ENCODE measurements at regions not wholly inside any gene's neighbourhood (a gene's known extent, or its start where the extent isn't known, plus 50 kb on each side); places are given as distances from the start of the nearest gene placed in this dataset.

DNA sequence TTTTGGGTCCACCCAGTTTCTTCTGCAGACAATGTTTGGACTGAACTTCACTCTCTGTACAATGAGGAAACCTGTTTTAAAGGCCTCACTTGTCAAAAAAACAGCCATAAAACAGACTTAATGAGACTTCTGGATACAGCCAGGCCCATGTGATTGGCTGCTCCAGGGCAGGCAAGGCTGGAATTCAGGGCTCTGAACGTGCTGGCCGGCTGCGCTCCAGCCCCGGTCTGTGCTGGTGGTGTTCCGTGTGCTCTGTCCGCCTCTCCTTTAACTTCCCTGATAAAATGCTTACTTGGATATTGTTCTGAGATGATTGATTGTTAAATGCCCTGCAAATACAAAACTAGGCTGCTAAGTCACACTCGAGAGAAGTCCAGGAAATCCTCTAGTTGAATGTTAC lies 131.2 kb upstream of the KLF4 start:
- DNase-seq, result no peak

DNA sequence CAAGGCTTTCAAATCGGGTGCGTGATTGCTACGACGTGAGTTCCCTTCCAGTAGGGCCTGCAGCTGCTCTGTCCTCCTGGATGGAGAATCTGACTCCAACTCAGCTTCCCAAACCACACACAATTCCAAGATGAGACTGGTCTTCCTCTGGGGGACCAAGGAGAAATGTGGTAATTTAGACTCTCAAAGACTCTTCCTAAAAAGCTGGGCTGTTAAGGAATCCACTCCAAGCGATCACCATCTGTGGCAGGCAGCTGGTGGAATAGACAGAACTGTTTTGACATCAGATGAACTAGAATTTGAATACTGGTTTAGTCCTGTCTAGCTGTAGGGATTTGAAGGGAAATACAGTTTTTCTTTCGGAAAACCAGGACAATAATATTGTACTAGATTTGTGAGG lies 130.7 kb upstream of the KLF4 start:
- DNase-seq, result no peak

DNA sequence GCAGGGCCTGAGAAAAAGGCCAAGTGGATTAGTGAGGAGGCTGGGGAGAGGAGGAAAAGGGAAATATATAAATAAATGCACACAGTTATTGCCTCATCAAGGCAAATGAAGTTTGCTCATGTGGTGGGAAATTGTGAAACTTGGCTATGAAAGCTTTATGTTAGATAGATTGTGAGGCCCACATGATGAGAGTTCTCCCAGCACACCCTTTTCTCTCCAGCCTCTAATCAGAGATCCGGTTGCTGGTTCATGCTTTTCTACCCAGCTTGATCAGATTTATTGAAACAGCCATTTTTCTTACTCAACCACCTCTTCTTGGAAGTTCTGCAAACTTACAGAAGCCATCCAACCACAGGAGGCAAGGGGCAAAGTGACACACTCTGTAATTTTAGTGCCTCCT lies 125.8 kb upstream of the KLF4 start:
- DNase-seq, result no peak

DNA sequence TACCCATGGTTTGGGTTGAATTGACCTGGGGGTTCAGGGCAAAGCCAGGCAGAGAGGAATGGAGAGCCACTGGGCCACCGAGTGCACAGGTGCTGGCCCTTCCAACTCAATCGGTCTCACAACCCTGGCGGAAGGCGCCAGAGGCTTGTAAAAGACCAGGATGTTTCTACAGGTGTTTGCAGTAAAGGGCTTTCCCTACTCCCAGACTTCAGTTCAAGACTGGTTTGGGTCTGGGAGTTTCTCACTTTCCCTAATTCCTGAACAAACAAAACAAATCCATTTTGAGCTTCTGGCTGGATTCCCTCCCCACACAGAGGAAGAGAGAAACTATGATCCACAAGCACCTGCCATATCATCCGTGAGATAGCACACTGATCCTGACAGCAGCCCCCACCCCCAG lies 125.2 kb upstream of the KLF4 start:
- no peak for DNase-seq

DNA sequence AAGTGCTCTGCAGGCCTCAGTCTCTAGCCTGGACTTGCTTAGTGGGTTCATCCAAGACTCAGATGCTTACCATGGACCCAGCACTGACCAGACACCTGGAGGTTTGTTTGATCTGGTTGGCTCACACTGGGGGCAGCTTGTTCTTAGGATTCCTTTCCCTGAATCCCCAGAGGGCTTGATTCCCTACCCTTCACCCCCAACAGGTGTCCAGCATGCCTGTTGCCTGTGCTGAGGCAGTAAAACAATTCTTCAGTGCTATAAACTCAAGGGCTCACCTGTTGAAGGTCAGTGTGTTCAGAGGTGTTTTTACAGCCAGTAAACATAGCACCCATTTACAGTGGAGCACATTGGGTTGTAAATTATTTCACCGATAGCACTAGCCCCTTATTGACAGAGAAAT lies 123.8 kb upstream of the KLF4 start:
- DNase-seq, result no peak

DNA sequence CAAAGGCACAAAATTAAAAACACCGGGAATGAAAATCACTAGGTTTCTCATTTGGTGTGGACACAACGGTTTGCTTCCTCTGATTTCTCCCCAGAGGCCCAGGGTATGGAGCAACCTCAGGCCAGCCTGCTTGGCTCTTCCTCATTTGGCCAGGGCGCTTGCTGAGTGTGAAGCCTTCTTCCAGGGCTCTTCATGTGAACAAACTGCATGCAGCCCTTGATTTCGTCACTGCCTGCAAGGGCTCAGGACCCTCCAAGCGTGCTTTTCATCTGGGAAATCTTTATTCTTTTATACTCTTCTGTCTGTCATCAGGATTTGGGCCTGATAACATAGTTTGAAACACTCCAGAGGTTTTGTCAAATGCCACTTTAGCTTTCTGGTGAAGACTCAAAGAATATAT lies 122.6 kb upstream of the KLF4 start:
- no peak for DNase-seq

DNA sequence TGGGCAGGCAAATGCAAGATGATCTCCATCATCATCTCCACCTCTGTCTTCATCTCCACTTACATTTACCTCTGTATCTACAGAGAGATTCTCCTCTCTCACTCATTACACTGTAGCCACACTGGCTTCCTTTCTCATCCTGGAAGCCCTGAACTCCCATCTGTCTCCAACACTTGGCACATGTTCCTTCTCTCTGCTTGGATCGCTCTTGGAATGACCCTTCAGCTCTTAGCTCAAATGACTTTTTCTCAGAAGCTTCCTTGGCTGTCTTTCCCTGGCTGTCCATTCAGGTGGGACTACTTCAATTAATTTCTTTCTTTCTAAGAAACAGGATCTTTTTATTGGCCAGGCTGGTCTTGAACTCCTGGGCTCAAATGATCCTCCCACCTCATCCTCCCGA lies 120.0 kb upstream of the KLF4 start:
- DNase-seq, result no peak

DNA sequence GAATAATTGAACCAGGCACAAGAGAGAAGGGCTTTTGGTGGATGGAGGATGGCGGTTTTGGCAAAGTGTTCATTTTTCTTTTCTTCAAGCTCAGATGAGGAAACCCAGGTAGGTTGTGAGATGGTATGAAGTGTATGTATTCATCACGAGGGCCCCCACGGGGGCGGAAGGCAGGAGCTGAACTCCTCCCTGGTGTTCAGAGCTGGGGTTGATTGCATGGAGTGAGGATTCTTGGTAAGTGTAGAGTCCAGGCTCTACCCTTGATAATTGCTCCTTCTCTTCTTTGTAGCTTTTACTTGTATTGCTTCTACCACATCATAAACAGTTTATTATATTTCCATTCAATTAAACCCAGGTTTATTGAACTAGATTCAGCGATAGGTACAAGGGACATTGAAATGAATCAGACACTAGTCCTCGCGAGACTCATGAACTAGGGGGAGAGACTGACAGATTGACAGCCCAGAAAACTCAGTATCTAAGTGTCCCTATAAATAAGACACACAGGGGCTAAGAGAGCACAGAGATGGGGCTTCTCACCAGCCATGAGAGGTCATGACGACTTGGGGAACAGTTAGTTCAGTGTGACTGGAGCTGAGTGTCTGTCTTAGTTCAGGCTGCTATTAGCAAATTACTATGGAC lies 116.7 kb upstream of the KLF4 start:
- DNase-seq, result no peak

DNA sequence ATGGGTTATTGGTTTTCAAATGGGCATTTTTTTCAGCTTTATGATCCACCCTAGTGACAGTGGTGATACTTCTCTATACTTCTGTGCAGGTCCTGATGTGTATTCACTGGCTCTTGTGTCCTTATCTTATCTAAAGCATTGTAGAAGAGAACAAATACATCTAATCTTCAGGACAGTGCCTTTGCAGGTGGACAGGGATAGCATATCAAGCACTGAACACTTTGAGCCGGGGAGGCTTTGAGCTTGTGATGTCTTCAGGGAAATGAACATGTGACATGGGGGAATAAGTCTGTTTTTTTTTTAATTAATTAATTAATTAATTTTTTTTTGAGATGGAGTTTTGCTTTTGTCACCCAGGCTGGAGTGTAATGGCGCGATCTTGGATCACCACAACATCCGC lies 115.5 kb upstream of the KLF4 start:
- DNase-seq, result no peak

DNA sequence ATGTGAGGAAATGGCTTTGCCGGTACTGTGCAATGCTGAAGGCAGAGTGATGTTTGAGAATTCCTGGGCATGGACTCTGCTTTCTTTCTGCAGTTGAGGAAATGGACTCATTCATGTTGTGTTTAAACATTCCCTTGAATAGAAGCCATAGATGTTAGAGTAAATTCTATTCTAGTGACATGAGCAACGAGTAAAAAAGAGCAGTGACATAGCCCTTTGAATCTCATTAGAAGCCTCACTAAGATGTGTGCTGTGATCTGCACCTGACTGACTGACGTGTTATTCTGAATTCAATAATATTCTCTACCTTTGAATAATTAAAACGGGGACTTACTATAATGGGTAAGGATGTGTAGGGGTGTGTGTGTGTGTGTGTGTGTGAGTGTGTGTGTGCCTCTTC lies 113.7 kb upstream of the KLF4 start:
- no peak for DNase-seq

DNA sequence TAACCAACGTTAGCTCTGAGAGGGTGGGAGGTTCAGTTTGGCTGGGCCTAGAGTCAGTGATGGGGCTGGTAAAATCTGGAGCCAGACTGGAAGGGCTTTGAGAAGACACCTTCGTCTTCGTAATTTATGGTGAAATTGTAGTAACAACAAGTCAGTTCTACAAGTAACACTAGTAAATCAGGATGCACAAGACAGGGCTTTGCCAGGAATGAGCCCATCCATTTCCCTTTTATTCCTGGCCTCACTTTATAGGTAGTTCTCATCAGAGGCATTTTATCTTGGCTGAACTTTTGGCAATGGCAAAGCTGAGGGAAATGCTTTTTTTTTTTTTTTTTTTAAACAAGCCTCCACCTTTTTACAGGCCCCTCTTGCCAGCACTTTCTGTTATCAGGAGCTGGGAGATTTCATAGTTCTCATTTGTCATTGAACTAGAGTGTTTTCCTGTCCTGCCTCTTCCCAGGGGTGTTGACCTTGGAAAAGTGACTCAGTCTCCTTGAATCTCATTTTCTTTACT lies 110.5 kb upstream of the KLF4 start:
- DNase-seq, result no peak

DNA sequence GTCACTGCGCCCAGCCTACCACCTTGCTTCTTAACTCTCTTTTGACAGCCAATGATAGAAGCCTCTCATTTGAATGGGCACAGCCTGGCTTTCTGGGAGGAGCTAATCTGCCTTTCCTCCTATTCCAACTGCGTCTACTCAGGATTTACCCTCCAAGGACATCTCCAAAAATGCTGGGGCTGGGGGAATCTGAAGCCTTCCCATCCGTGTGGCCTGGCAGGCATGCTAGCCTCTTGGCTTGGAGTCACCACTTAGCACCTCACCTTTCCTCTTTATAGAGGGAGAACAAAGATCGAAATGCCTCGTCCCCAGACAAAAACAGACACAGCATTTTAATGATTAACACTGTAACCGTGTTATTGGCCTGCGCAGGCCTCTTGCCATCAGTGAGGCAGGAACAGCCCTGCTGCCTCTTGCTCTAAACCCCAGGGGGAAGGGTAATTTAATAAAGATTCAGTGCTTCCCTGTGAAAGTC lies 108.2 kb upstream of the KLF4 start:
- no peak for DNase-seq

GRCh38 chr9:107594908-107595530 lies 105.5 kb upstream of the KLF4 start:
- DNase-seq, result no peak

- DNase-seq, result no peak
Observed at GRCh38 chr9:107593224-107593870, 103.8 kb upstream of the KLF4 start.

DNA sequence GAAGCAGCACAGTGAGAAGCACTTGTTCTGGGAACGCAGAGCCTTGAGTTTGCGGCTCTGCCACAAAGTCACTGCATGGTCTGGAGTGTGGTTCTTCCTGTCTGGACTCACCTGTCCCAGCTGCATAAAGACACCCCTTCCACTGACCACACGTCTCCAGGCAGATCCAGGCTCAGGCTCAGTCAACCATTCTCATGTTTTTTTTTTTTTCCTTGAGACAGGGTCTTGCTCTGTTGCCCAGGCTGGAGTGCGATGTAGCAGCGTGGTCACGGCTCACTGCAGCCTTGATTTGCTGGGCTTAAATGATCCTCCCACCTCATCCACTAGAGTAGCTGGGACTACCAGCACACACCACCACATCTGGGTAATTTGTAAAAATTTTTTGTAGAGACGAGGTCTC lies 102.9 kb upstream of the KLF4 start:
- DNase-seq, result no peak

GRCh38 chr9:107591781-107592180 lies 102.2 kb upstream of the KLF4 start:
- DNase-seq, result no peak

- no peak for DNase-seq
Observed at GRCh38 chr9:107588393-107588792, 98.8 kb upstream of the KLF4 start.

- DNase-seq, result no peak
Observed at GRCh38 chr9:107587191-107587963, 97.8 kb upstream of the KLF4 start.

DNA sequence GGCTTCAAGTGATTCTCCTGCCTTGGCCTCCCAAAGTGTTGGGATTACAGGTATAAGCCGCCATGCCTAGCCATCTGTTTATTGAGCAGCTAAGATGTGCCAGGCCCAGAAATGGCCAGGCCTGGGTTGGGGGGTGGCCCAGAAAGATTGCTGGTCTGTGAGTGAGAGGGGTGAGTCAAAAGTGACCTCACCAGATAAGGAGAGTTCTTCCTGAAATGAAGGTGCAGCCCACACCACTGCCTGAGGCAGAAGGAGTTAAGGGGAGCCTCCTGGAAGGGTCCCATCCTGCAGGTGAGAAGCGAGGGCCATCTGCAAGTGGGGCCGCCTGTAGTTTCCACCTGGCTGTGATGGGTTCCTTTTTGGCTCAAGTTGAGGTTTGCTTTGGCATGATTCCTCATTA lies 96.9 kb upstream of the KLF4 start:
- DNase-seq, result no peak

DNA sequence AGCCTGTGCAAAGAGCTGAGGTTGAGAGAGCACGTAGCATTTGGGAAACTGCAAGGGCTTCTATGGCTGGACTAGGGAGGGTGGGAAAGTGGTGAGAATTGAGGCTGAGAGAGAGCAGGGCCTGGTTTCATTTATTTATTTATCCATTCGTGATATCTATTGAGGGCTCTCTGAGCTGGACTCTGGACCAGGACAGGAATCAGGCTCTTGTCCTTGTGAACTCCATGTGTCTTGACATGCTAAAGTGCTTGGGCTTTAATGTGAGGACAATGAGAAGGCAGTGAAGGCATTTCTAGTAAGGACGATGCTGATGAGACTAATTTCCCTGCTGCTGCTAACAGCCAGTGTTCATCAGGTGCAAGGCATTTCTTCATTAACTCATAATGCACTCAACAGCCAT lies 95.9 kb upstream of the KLF4 start:
- DNase-seq, result no peak

DNA sequence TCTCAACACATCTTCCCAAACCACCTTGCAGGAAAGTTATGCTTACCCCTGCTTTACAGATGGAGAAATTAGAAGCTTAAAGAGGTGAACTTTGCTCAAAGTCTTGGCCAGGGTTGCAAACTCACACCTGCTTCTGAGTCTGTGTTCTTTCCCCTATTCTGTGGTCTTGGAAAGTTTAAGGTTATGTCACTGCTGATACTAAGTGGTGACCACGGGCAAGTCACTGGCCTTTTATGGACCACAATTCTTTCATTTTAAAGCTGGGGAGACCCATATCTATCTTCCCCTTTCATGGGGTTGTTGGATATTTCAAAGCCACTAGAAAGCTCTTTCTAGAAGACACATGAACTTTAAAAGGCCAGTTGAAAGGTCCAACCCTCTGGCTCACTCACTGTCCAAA lies 95.4 kb upstream of the KLF4 start:
- DNase-seq, result no peak

DNA sequence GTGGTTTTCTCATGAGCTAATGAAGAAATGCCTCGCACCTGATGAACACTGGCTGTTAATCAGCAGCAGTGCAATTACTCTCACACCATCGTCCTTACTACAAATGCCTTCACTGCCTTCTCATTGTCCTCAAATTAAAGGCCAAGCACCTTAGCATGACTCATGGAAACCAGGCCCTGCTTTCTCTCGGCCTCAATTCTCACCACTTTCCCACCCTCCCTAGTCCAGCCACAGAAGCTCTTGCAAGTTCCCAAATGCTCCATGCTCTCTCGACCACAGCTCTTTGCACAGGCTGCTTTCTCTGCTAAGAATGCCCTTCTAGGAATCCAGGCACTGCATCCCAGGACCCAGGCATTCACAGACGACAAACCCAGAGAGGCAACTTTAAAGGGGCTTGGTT lies 94.6 kb upstream of the KLF4 start:
- no peak for DNase-seq

GRCh38 chr9:107577140-107577776 lies 87.7 kb upstream of the KLF4 start:
- no peak for DNase-seq

All from NCI-H524 treated with DMSO at 0.1 percent for 48 hours (cell line).